HepG2 (cell line): ENCODE measurements at regions not wholly inside any gene's neighbourhood (a gene's known extent, or its start where the extent isn't known, plus 50 kb on each side); places are given as distances from the start of the nearest gene placed in this dataset.

Experiments
- ATAC-seq: fragments of 200-7000 bp; cut with Tn5 transposase; 3 replicates; pipeline ENCODE4 v1.9.1; 2020; ENCODE audit warnings: mild to moderate bottlenecking, moderate library complexity
- BruUV-seq: library from RNA; stranded (reverse); fragments of 400-500 nt; replicated peaks from 2 replicates; lab custom pipeline; 2021; lab: Mats Ljungman, UMichigan
- CTCF ChIA-PET: fragments of 300-600 bp; formaldehyde crosslinking; extraction: SDS; loops from one replicate; lab custom pipeline; 2021; ENCODE audit warnings: low total read pairs, inconsistent platforms, low intra/inter-chr PET ratio; lab: Yijun Ruan, JAX
- POLR2A ChIA-PET: fragments of 350-600 bp; sonication (Branson Sonifier 250); formaldehyde crosslinking; loops from one replicate; lab custom pipeline; 2020; ENCODE audit warnings: antibody characterized with exemption, inconsistent platforms; lab: Yijun Ruan, JAX
- DNase-seq: peaks from one replicate; pipeline ENCODE4 v3.0.0-alpha.2; 2015; ENCODE audit warnings: low spot score
- FAIRE-seq: peaks from 3 replicates; lab custom pipeline; 2011; peaks lifted over from hg19 to GRCh38; lab: Jason Lieb, UNC
- H2AFZ ChIP-seq: one replicate; pipeline ENCODE4 v1.6.1; 2011; ENCODE audit warnings: low read length, inconsistent platforms
- H3K27ac ChIP-seq: fragments of 300-600 bp; 3 replicates; pipeline ENCODE4 v1.8.0; 2011; ENCODE audit warnings: mixed run types, mild to moderate bottlenecking, mixed read lengths, low read length, inconsistent platforms; ENCODE audit not compliant: insufficient read depth; ENCODE audit errors: extremely low read length
- H3K27me3 ChIP-seq, 2 experiments: fragments of 200-600 bp in 1 of 2; 2 replicates in 1 of 2; 3 replicates in 1 of 2; pipeline versions ENCODE4 v1.6.0 to v1.8.0; 2011; ENCODE audit warnings: low read length in 2 of 2, mild to moderate bottlenecking in 2 of 2, moderate library complexity in 2 of 2, inconsistent platforms in 1 of 2; ENCODE audit not compliant: insufficient read depth in 2 of 2, control insufficient read depth in 1 of 2
- H3K36me3 ChIP-seq, 2 experiments: fragments of 200-600 bp in 1 of 2; replicated peaks in 1 of 2; 2 replicates in 1 of 2; 3 replicates in 1 of 2; pipeline versions ENCODE4 v1.5.1 to v1.8.0; 2011; ENCODE audit warnings: low read length in 2 of 2, inconsistent platforms in 1 of 2; ENCODE audit not compliant: insufficient read depth in 2 of 2, control insufficient read depth in 1 of 2
- H3K4me1 ChIP-seq: 2 replicates; pipeline ENCODE4 v1.5.1; 2012; ENCODE audit warnings: low read length, inconsistent platforms; ENCODE audit not compliant: insufficient read depth
- H3K4me2 ChIP-seq: 2 replicates; pipeline ENCODE4 v1.6.0; 2011; ENCODE audit warnings: low read depth, low read length, inconsistent platforms
- H3K4me3 ChIP-seq, 3 experiments: fragments of 200-600 bp in 1 of 3; sonication (generic), shearing (Covaris generic) in 1 of 3; replicated peaks in 1 of 3; 2 replicates each; pipeline ENCODE4 v1.5.1; 2011 to 2016; ENCODE audit warnings: low read length in 3 of 3, inconsistent platforms in 2 of 3, low read depth in 2 of 3, mild to moderate bottlenecking in 2 of 3, control low read depth in 1 of 3, mixed read lengths in 1 of 3; ENCODE audit not compliant: insufficient read depth in 1 of 3
- H3K79me2 ChIP-seq: one replicate; pipeline ENCODE4 v1.6.1; 2011; ENCODE audit warnings: low read length, inconsistent platforms; ENCODE audit not compliant: insufficient read depth
- H3K9ac ChIP-seq: 2 replicates; pipeline ENCODE4 v1.6.0; 2011; ENCODE audit warnings: mild to moderate bottlenecking, low read depth, low read length, inconsistent platforms; ENCODE audit not compliant: insufficient read depth
- H3K9me3 ChIP-seq: 2 replicates; pipeline ENCODE4 v1.5.1; 2012; ENCODE audit warnings: mild to moderate bottlenecking, low read length
- H4K20me1 ChIP-seq: 2 replicates; pipeline ENCODE4 v1.6.0; 2011; ENCODE audit warnings: inconsistent platforms, mild to moderate bottlenecking, low read length, moderate library complexity; ENCODE audit not compliant: insufficient read depth
- CREBL2 ChIP-seq: sonication (generic); formaldehyde crosslinking; IDR thresholded peaks from 2 replicates; pipeline ENCODE4 v1.8.1; 2023; ENCODE audit warnings: missing genetic modification reagents, mild to moderate bottlenecking, borderline replicate concordance
- ETV6 ChIP-seq: sonication (generic); formaldehyde crosslinking; conservative IDR thresholded peaks from 2 replicates; pipeline ENCODE4 v1.4.0; 2020; ENCODE audit warnings: missing genetic modification reagents
- GABPB1 ChIP-seq: IDR thresholded peaks from 2 replicates; pipeline ENCODE4 v1.6.1; 2016; ENCODE audit warnings: mild to moderate bottlenecking, missing genetic modification reagents, moderate library complexity, missing compliant biosample characterization
- GMEB1 ChIP-seq: sonication (generic); formaldehyde crosslinking; IDR thresholded peaks from 2 replicates; pipeline ENCODE4 v1.5.1; 2020; ENCODE audit warnings: missing genetic modification reagents, mild to moderate bottlenecking, borderline replicate concordance
- PLRG1 ChIP-seq: fragments of 450-650 bp; conservative IDR thresholded peaks from 2 replicates; pipeline ENCODE4 v1.6.1; 2016
- REL ChIP-seq: sonication (generic); formaldehyde crosslinking; conservative IDR thresholded peaks from 2 replicates; pipeline ENCODE4 v1.8.0; 2022; ENCODE audit warnings: mild to moderate bottlenecking, missing genetic modification reagents, moderate library complexity
- RXRB ChIP-seq: IDR thresholded peaks from 2 replicates; pipeline ENCODE4 v1.6.1; 2016; ENCODE audit warnings: borderline replicate concordance, missing genetic modification reagents, missing compliant biosample characterization
- ZNF20 ChIP-seq: sonication (generic); formaldehyde crosslinking; IDR thresholded peaks from 2 replicates; pipeline ENCODE4 v1.4.0; 2020; ENCODE audit warnings: mild to moderate bottlenecking, moderate library complexity, missing genetic modification reagents
- ZNF276 ChIP-seq: sonication (generic); formaldehyde crosslinking; IDR thresholded peaks from 2 replicates; pipeline ENCODE4 v1.4.0; 2020; ENCODE audit warnings: mild to moderate bottlenecking, low read depth, missing genetic modification reagents
- ZNF30 ChIP-seq: sonication (generic); formaldehyde crosslinking; IDR thresholded peaks from 2 replicates; pipeline ENCODE4 v1.5.0; 2020; ENCODE audit warnings: mild to moderate bottlenecking, missing genetic modification reagents
- ZNF318 ChIP-seq: sonication (generic); formaldehyde crosslinking; IDR thresholded peaks from 2 replicates; pipeline ENCODE4 v1.4.0; 2020; ENCODE audit warnings: mild to moderate bottlenecking, missing genetic modification reagents
- ZNF549 ChIP-seq: sonication (generic); formaldehyde crosslinking; IDR thresholded peaks from 2 replicates; pipeline ENCODE4 v1.5.0; 2020; ENCODE audit warnings: missing genetic modification reagents
- ZNF7 ChIP-seq: IDR thresholded peaks from 2 replicates; pipeline ENCODE4 v1.6.1; 2016; ENCODE audit warnings: missing biosample characterization, missing genetic modification reagents
- WGBS: methylation state at CpG from one replicate; pipeline ENCODE4 v1.1.6; 2017; ENCODE audit warnings: low lambda C conversion rate; 5-methylcytosine and 5-hydroxymethylcytosine counted together
- in situ Hi-C: cut with HindIII; loops from 2 replicates; pipeline ENCODE4 v1.10.0; 2017; ENCODE audit warnings: low pct_unique_long_range_greater_than_20kb; ENCODE audit not compliant: extremely low pct_ligation_motif_present
- intact Hi-C: fragments of 100-400 bp; cut with micrococcal nuclease; formaldehyde crosslinking; loops from one replicate; pipeline ENCODE4 v1.10.0; 2022; ENCODE audit not compliant: unreplicated experiment

- ATAC-seq (no peak), FAIRE-seq (no peak), DNase-seq (no peak)
- Histone ChIP-seq H3K9ac (no peak overlapping the region), H2AFZ (no peak overlapping the region), H3K27ac (no peak overlapping the region), H3K79me2 (no peaks in the 10 kb centered on the region), H3K4me2 (no peak overlapping the region), H3K27me3 (no peaks in the 10 kb centered on the region), H3K36me3 (no peaks in the 10 kb centered on the region), H4K20me1 (no peaks in the 10 kb centered on the region), H3K4me1 (no peaks in the 10 kb centered on the region), H3K9me3 (peaks cover 29% of the 10 kb centered on the region; the same call in 1 of the 2 replicates), H3K4me3 (no peak overlapping the region)
- CTCF ChIA-PET: no interaction called here
- BruUV-seq: no TSS peak
- 0% methylated on average over 3 of the region's 5 CpGs for WGBS
- TF ChIP-seq ZNF20 (CRISPR knock-in tag): no peak
- no peak for TF ChIP-seq ZNF30 (CRISPR knock-in tag)
- no peak for TF ChIP-seq ZNF318 (CRISPR knock-in tag)
- no peak for TF ChIP-seq ZNF549 (CRISPR knock-in tag)
- no peak for TF ChIP-seq RXRB (CRISPR knock-in tag)
- no peak for TF ChIP-seq GMEB1
- no peak for TF ChIP-seq REL
- TF ChIP-seq ZNF276: no peak
- no peak for TF ChIP-seq GABPB1 (CRISPR knock-in tag)
- no peak for TF ChIP-seq ETV6 (CRISPR knock-in tag)
- no peak for TF ChIP-seq ZNF7 (CRISPR knock-in tag)
- TF ChIP-seq PLRG1: no peak
- TF ChIP-seq CREBL2: no peak
- POLR2A ChIA-PET: no interaction called here
- intact Hi-C loops (no loop called here), in situ Hi-C loops (no loop called here)
Observed at GRCh38 chrY:15756266-15756665, 1231.9 kb downstream of the NLGN4Y start.
